GM12892 (cell line): ENCODE measurements at regions not wholly inside any gene's neighbourhood (a gene's known extent, or its start where the extent isn't known, plus 50 kb on each side); places are given as distances from the start of the nearest gene placed in this dataset.

Source experiments
- POLR2A ChIP-seq: IDR thresholded peaks from 2 replicates; pipeline ENCODE4 v1.6.1; 2011; ENCODE audit warnings: low read depth, low read length, control low read depth
- POLR2AphosphoS5 ChIP-seq: IDR thresholded peaks from 2 replicates; pipeline ENCODE4 v1.6.1; 2011; ENCODE audit warnings: low read depth, low read length, control low read depth

- no peak for TF ChIP-seq POLR2A
- no peak for TF ChIP-seq POLR2AphosphoS5
These were observed 723.9 kb upstream of the NR2F2 start for GRCh38 chr15:95606551-95606950.
